Astrocyte of the cerebellum (primary cell): ENCODE measurements at regions not wholly inside any gene's neighbourhood (a gene's known extent, or its start where the extent isn't known, plus 50 kb on each side); places are given as distances from the start of the nearest gene placed in this dataset.

Source experiments
- DNase-seq: peaks from one replicate; pipeline ENCODE4 v3.0.0-alpha.2; 2011; ENCODE audit warnings: low read depth
- H3K4me3 ChIP-seq: 2 replicates; pipeline ENCODE4 v1.5.1; 2011; ENCODE audit warnings: mild to moderate bottlenecking, low read depth, low read length, moderate library complexity
- CTCF ChIP-seq: IDR thresholded peaks from 2 replicates; pipeline ENCODE4 v1.5.1; 2012; ENCODE audit warnings: low read length, low read depth, moderate library complexity, mild to moderate bottlenecking; ENCODE audit errors: missing control alignments
- in situ Hi-C: cut with HindIII; loops from 2 replicates; pipeline ENCODE4 v1.10.0; 2017; ENCODE audit warnings: low sequenced_read_pairs

GRCh38 chr4:186886759-186887158 lies 163.1 kb upstream of the FAT1 start:
- in situ Hi-C loops = no loop called here
- H3K4me3 ChIP-seq = no peak overlapping the region
- no peak for TF ChIP-seq CTCF
- no peak for DNase-seq

GRCh38 chr4:186887291-186887700 lies 163.6 kb upstream of the FAT1 start:
- in situ Hi-C loops = no loop called here

GRCh38 chr4:186887752-186888151 lies 164.1 kb upstream of the FAT1 start:
- no peak for DNase-seq
- TF ChIP-seq CTCF = no peak
- in situ Hi-C loops = no loop called here
- no peak overlapping the region for H3K4me3 ChIP-seq

More at GRCh38 chr4:186887291-186887700, 163.6 kb upstream of the FAT1 start:
- peak; percentile 20 for DNase-seq
- no peak overlapping the region for H3K4me3 ChIP-seq
- no peak for TF ChIP-seq CTCF

- no peak for DNase-seq
- in situ Hi-C loops = no loop called here
- no peak for TF ChIP-seq CTCF
- no peak overlapping the region for H3K4me3 ChIP-seq
Observed at GRCh38 chr4:186889876-186890643, 166.4 kb upstream of the FAT1 start.

- in situ Hi-C loops = no loop called here
- no peak overlapping the region for H3K4me3 ChIP-seq
- no peak for DNase-seq
- TF ChIP-seq CTCF = no peak
Observed at GRCh38 chr4:186891859-186892486, 168.3 kb upstream of the FAT1 start.

- in situ Hi-C loops = no loop called here
- DNase-seq = no peak
- TF ChIP-seq CTCF = no peak
- H3K4me3 ChIP-seq = no peak overlapping the region
Observed at GRCh38 chr4:186898367-186898766, 174.7 kb upstream of the FAT1 start.
